ENCODE measurements at regions not wholly inside any gene's neighbourhood (a gene's known extent, or its start where the extent isn't known, plus 50 kb on each side); places are given as distances from the start of the nearest gene placed in this dataset.
"Not testable (repeated sequence)": the region's sequence is repeated elsewhere in the genome, so short reads cannot be mapped to it uniquely, and the experiment has no call there.

GRCh38 chr3:72630327-72630968 is 217.8 kb downstream of the SHQ1 start:
- H3K27ac Mint-ChIP-seq = no peak overlapping the region
- H3K27me3 Mint-ChIP-seq = peaks cover 5 to 7% of the 10 kb centered on the region in 2 donors
- DNase-seq (ENCODE audit: low spot score) (no peak), ATAC-seq (no peak)
- H3K9me3 Mint-ChIP-seq = no peaks in the 10 kb centered on the region
- peaks cover 11 to 12% of the 10 kb centered on the region in 2 donors for H3K4me1 Mint-ChIP-seq (ENCODE audit: low read depth in 2 of 2)
- H3K36me3 Mint-ChIP-seq = no peaks in the 10 kb centered on the region
- H3K4me3 Mint-ChIP-seq = no peak overlapping the region

DNA sequence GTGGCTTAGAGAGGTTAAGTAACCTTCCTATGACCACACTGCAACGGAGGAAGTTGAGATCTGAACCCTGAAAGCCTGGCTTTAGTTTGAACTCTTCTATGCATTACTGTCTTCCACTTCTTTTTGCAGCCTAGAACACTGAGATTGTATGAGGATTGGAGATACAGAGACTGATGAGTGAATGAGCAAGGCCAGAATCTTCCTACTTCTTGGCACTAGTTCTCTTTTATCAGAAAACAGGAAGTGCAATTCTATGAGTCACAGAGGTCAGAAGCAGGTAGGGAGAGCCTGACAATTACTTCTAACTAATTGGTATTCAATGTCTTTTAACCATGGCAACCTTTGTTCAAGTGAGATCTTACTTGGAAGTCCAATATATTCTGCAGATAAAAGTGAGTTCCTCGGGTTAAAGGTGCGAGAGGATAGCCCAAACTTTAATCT is 219.0 kb downstream of the SHQ1 start:
- DNase-seq (ENCODE audit: low spot score) = no peak
- H3K4me1 Mint-ChIP-seq (ENCODE audit: low read depth in 2 of 2) = peaks cover 11 to 12% of the 10 kb centered on the region in 2 donors
- H3K9me3 Mint-ChIP-seq = no peaks in the 10 kb centered on the region
- ATAC-seq = peak; percentile 34 to 50
- H3K36me3 Mint-ChIP-seq = no peaks in the 10 kb centered on the region
- peaks cover 0 to 4% of the 10 kb centered on the region in 2 donors for H3K27me3 Mint-ChIP-seq
- peak overlapping the region; percentile 43 for H3K4me3 Mint-ChIP-seq
- peak overlapping the region; percentile 56 to 68 for H3K27ac Mint-ChIP-seq

DNA sequence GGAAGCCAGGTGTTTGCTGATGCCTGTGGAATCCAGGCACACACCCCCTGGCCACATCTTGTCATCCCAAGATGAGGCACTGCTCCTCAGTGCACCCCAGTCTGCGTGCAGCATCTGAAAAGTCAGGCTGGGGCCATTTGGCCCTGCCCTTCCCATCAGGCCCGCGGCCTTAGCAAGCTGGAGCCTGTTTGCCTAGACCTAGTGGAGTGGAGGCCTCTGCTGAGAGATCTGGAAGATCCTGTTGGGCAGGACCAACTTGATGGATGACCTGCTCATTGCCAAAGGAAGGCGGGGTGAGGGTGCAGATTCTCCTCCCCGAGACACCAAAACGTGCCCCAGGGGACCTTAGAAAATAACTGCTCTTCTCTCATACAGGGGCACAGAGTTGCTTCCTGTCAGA is 220.2 kb downstream of the SHQ1 start:
- H3K4me3 Mint-ChIP-seq = no peak overlapping the region
- peaks cover 11 to 12% of the 10 kb centered on the region in 2 donors for H3K4me1 Mint-ChIP-seq (ENCODE audit: low read depth in 2 of 2)
- no peaks in the 10 kb centered on the region for H3K9me3 Mint-ChIP-seq

GRCh38 chr3:72627271-72627670 is 221.0 kb downstream of the SHQ1 start:
- Mint-ChIP-seq H3K4me3 (no peak overlapping the region), H3K27ac (peak overlapping the region in 1 of 2 donors; percentile 14), H3K27me3 (peaks cover 6 to 8% of the 10 kb centered on the region in 2 donors), H3K36me3 (no peaks in the 10 kb centered on the region), H3K9me3 (no peaks in the 10 kb centered on the region), H3K4me1 (ENCODE audit: low read depth in 2 of 2) (peaks cover 11 to 12% of the 10 kb centered on the region in 2 donors)
- ATAC-seq (no peak), DNase-seq (ENCODE audit: low spot score) (no peak)

More for the DNA sequence above, 220.2 kb downstream of the SHQ1 start:
- H3K36me3 Mint-ChIP-seq = no peaks in the 10 kb centered on the region
- ATAC-seq (no peak), DNase-seq (ENCODE audit: low spot score) (no peak)
- peaks cover under 1% of the 10 kb centered on the region in 2 donors for H3K27me3 Mint-ChIP-seq
- no peak overlapping the region for H3K27ac Mint-ChIP-seq

DNA sequence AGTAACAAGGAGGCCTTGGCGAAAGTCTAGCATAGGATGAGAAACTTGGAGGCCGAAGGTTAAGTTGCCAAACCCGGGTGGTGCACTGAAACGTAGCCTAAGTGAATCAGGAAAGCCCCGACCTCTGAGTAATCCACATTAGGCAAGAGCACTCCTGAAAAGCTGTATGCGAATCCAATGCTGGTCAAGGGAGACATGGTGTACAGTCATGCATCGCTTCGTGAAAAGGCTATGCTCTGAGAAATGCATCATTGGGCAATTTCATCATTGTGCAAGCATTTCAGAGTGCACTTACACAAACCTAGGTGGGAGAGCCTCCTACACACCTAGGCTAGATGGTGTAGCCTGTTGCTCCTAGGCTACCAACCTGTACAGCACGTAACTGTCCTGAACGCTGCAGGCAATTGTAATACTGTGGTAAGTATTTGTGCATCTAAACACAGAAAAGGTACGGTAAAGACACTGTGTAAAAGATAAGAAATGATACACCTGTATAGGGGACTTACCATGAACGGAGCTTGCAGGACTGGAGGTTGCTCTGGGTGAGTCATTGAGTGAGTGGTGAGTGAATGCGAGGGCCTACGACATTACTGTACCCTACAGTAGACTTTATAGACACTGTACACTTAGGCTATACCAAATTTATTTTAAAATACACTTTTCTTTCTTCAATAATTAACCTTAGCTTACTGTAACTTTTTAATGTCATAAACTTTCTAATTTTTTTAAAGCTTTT is 222.5 kb downstream of the SHQ1 start:
- DNase-seq (ENCODE audit: low spot score) (no peak), ATAC-seq (peak; percentile 43 to 58)
- H3K4me1 Mint-ChIP-seq (ENCODE audit: low read depth in 2 of 2) = peaks cover 11 to 12% of the 10 kb centered on the region in 2 donors
- H3K9me3 Mint-ChIP-seq = no peaks in the 10 kb centered on the region
- H3K27me3 Mint-ChIP-seq = peaks cover 7 to 12% of the 10 kb centered on the region in 2 donors
- H3K4me3 Mint-ChIP-seq = no peak overlapping the region
- H3K27ac Mint-ChIP-seq = no peak overlapping the region
- no peaks in the 10 kb centered on the region for H3K36me3 Mint-ChIP-seq

DNA sequence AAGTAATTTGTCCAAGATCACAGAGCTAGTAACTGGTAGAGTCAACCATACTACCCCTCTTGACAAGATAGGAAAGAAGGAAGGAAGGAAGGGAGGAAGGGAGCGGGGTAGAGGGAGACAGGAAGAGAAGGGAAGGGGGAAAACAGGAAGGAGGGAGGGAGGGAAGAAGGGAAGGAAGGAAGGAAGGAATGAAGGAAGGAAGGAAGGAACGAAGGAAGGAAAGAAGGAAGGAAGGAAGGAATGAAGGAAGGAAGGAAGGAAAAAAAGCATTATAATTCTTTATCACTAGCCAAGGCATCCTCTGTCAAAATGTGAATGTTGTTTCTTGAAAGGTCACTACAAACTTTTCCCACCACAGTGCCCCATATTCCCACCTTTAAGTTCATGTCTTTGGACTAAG is 223.6 kb downstream of the SHQ1 start:
- DNase-seq (ENCODE audit: low spot score) = no peak
- ATAC-seq = no peak
- no peaks in the 10 kb centered on the region for H3K9me3 Mint-ChIP-seq
- no peaks in the 10 kb centered on the region for H3K36me3 Mint-ChIP-seq
- peaks cover 8 to 12% of the 10 kb centered on the region in 2 donors for H3K4me1 Mint-ChIP-seq (ENCODE audit: low read depth in 2 of 2)
- H3K27me3 Mint-ChIP-seq = peaks cover 7 to 12% of the 10 kb centered on the region in 2 donors
- no peak overlapping the region for H3K4me3 Mint-ChIP-seq
- no peak overlapping the region for H3K27ac Mint-ChIP-seq

GRCh38 chr3:72618739-72619138 is 229.5 kb downstream of the SHQ1 start:
- peaks cover 6% of the 10 kb centered on the region for H3K9me3 Mint-ChIP-seq
- H3K4me3 Mint-ChIP-seq = no peak overlapping the region
- ATAC-seq = no peak
- peaks cover 10 to 12% of the 10 kb centered on the region in 2 donors for H3K4me1 Mint-ChIP-seq (ENCODE audit: low read depth in 2 of 2)
- DNase-seq (ENCODE audit: low spot score) = no peak
- peaks cover 10 to 12% of the 10 kb centered on the region in 2 donors for H3K27me3 Mint-ChIP-seq
- no peak overlapping the region for H3K27ac Mint-ChIP-seq
- H3K36me3 Mint-ChIP-seq = no peaks in the 10 kb centered on the region

- no peak for DNase-seq (ENCODE audit: low spot score)
- Mint-ChIP-seq H3K9me3 (peaks cover 6% of the 10 kb centered on the region), H3K36me3 (no peaks in the 10 kb centered on the region), H3K27me3 (peaks cover 7% of the 10 kb centered on the region in 2 donors), H3K4me3 (no peak overlapping the region), H3K4me1 (ENCODE audit: low read depth in 2 of 2) (peaks cover 10 to 12% of the 10 kb centered on the region in 2 donors), H3K27ac (no peak overlapping the region)
- ATAC-seq = no peak
Measured at GRCh38 chr3:72617424-72618024, 230.7 kb downstream of the SHQ1 start.

GRCh38 chr3:72615776-72616175 is 232.5 kb downstream of the SHQ1 start:
- Mint-ChIP-seq H3K9me3 (peaks cover 6% of the 10 kb centered on the region), H3K4me3 (no peak overlapping the region), H3K4me1 (ENCODE audit: low read depth in 2 of 2) (peaks cover 10 to 12% of the 10 kb centered on the region in 2 donors), H3K36me3 (no peaks in the 10 kb centered on the region), H3K27ac (no peak overlapping the region), H3K27me3 (peaks cover 0 to 2% of the 10 kb centered on the region in 2 donors)
- no peak for ATAC-seq
- no peak for DNase-seq (ENCODE audit: low spot score)

DNA sequence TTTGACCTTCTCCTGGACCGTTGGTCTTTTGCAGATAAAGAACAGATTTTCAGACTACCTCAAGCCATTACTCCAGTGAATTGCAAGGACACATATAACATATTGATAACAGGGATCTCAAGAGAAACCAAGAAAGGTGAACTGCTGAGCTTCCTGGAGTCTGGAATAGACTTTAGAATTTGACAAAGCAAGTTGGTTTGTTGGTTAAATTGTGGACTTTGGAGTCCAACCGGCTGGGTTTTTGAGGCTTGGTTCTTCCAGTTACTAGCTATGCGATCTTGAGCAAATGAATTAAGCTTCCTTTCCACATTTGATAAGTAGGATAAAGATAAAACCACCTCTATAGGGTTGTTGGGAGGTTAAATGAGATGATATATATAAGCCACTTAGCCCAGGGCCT is 233.1 kb downstream of the SHQ1 start:
- Mint-ChIP-seq H3K27ac (no peak overlapping the region), H3K4me1 (ENCODE audit: low read depth in 2 of 2) (peaks cover 10 to 12% of the 10 kb centered on the region in 2 donors), H3K27me3 (peaks cover 0 to 2% of the 10 kb centered on the region in 2 donors), H3K4me3 (no peak overlapping the region), H3K36me3 (no peaks in the 10 kb centered on the region), H3K9me3 (peaks cover 6% of the 10 kb centered on the region)
- ATAC-seq (no peak), DNase-seq (ENCODE audit: low spot score) (no peak)

GRCh38 chr3:72614394-72615074 is 233.7 kb downstream of the SHQ1 start:
- H3K27ac Mint-ChIP-seq = no peak overlapping the region
- no peak for ATAC-seq
- H3K9me3 Mint-ChIP-seq = peaks cover 6% of the 10 kb centered on the region
- peaks cover 10 to 12% of the 10 kb centered on the region in 2 donors for H3K4me1 Mint-ChIP-seq (ENCODE audit: low read depth in 2 of 2)
- H3K4me3 Mint-ChIP-seq = no peak overlapping the region
- no peaks in the 10 kb centered on the region for H3K36me3 Mint-ChIP-seq
- peaks cover 0 to 2% of the 10 kb centered on the region in 2 donors for H3K27me3 Mint-ChIP-seq
- DNase-seq (ENCODE audit: low spot score) = no peak

GRCh38 chr3:72613871-72614270 is 234.4 kb downstream of the SHQ1 start:
- ATAC-seq (no peak), DNase-seq (ENCODE audit: low spot score) (no peak)
- H3K4me3 Mint-ChIP-seq = no peak overlapping the region
- H3K4me1 Mint-ChIP-seq (ENCODE audit: low read depth in 2 of 2) = peaks cover 10 to 12% of the 10 kb centered on the region in 2 donors
- H3K27ac Mint-ChIP-seq = no peak overlapping the region
- peaks cover 0 to 2% of the 10 kb centered on the region in 2 donors for H3K27me3 Mint-ChIP-seq
- peaks cover 6% of the 10 kb centered on the region for H3K9me3 Mint-ChIP-seq
- no peaks in the 10 kb centered on the region for H3K36me3 Mint-ChIP-seq

DNA sequence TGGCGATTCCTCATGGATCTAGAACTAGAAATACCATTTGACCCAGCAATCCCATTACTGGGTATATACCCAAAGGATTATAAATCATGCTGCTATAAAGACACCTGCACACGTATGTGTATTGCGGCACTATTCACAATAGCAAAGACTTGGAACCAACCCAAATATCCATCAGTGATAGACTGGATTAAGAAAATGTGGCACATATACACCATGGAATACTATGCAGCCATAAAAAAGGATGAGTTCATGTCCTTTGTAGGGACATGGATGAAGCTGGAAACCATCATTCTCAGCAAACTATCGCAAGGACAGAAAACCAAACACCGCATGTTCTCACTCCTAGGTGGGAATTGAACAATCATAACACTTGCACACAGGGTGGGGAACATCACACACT is 239.1 kb downstream of the SHQ1 start:
- H3K4me1 Mint-ChIP-seq (ENCODE audit: low read depth in 2 of 2); H3K9me3 Mint-ChIP-seq; H3K4me3 Mint-ChIP-seq; DNase-seq (ENCODE audit: low spot score); H3K36me3 Mint-ChIP-seq; H3K27ac Mint-ChIP-seq; H3K27me3 Mint-ChIP-seq; ATAC-seq: not testable (repeated sequence)
